Amygdala (tissue), 56 donors: ENCODE measurements at regions not wholly inside any gene's neighbourhood (a gene's known extent, or its start where the extent isn't known, plus 50 kb on each side); places are given as distances from the start of the nearest gene placed in this dataset.
A peak's percentile ranks its signal among the peaks of the same experiment; 100 is the strongest.
"Not testable (repeated sequence)": the region's sequence is repeated elsewhere in the genome, so short reads cannot be mapped to it uniquely, and the experiment has no call there.

ENCODE experiments used
- DNase-seq, 56 donors: peaks; one replicate each; lab custom pipeline; 2025; lab: John Stamatoyannopoulos, UW

- DNase-seq = not testable (repeated sequence)
Observed at GRCh38 chr16:16559179-16559740, 180.3 kb downstream of the NPIPA7 start.

GRCh38 chr16:16561532-16561931 is 182.6 kb downstream of the NPIPA7 start:
- DNase-seq = not testable (repeated sequence)

GRCh38 chr16:16563962-16564361 is 185.0 kb downstream of the NPIPA7 start:
- not testable (repeated sequence) for DNase-seq

- not testable (repeated sequence) for DNase-seq
Observed at GRCh38 chr16:16565326-16565725, 186.4 kb downstream of the NPIPA7 start.

- DNase-seq = not testable (repeated sequence)
Observed at GRCh38 chr16:16570055-16570454, 191.1 kb downstream of the NPIPA7 start.

GRCh38 chr16:16570874-16571273 is 191.9 kb downstream of the NPIPA7 start:
- not testable (repeated sequence) for DNase-seq

GRCh38 chr16:16572130-16572774 is 193.3 kb downstream of the NPIPA7 start:
- DNase-seq = not testable (repeated sequence)

GRCh38 chr16:16577062-16577461 is 198.1 kb downstream of the NPIPA7 start:
- DNase-seq = not testable (repeated sequence)

- no peak for DNase-seq
Observed at GRCh38 chr16:16578701-16579100, 199.8 kb downstream of the NPIPA7 start.

GRCh38 chr16:16582916-16583315 is 204.0 kb downstream of the NPIPA7 start:
- DNase-seq = not testable (repeated sequence)

GRCh38 chr16:16586073-16586651 is 207.2 kb downstream of the NPIPA7 start:
- peak in 2 of 56 donors; percentile 1 to 2 for DNase-seq

- DNase-seq = not testable (repeated sequence)
Observed at GRCh38 chr16:16586969-16587368, 208.0 kb downstream of the NPIPA7 start.

GRCh38 chr16:16588436-16588835 is 209.5 kb downstream of the NPIPA7 start:
- not testable (repeated sequence) for DNase-seq

- DNase-seq = not testable (repeated sequence)
Observed at GRCh38 chr16:16590654-16591318, 211.8 kb downstream of the NPIPA7 start.

GRCh38 chr16:16593156-16593863 is 214.4 kb downstream of the NPIPA7 start:
- DNase-seq = peak in 31 of 56 donors; percentile 0 to 72 (median 14)

- DNase-seq = not testable (repeated sequence)
Observed at GRCh38 chr16:16595029-16595718, 216.2 kb downstream of the NPIPA7 start.

GRCh38 chr16:16601239-16601638 is 222.3 kb downstream of the NPIPA7 start:
- DNase-seq = not testable (repeated sequence)

GRCh38 chr16:16607401-16608082 is 228.6 kb downstream of the NPIPA7 start:
- not testable (repeated sequence) for DNase-seq

- DNase-seq = not testable (repeated sequence)
Observed at GRCh38 chr16:16609627-16610026, 230.7 kb downstream of the NPIPA7 start.
